ENCODE measurements at regions not wholly inside any gene's neighbourhood (a gene's known extent, or its start where the extent isn't known, plus 50 kb on each side); places are given as distances from the start of the nearest gene placed in this dataset.

DNA sequence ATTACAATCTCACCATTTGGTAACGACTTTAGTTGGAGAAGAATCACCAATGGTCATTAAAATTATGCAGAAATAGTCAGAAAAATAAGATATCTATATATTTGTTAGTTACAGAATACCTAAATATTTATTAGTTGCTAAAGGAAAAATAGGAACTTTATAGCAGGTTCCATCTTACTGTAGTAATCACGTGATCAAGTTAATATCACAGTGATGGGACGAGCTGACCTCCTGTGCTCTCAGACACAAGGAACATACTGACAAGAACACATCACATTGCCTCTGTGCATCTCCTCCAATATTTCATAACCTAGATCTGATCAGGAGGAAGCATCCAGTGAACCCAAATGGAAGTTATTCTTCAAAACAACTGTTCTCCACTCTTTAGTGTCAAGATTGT is 215.3 kb downstream of the GALR1 start:
- Histone ChIP-seq H3K27me3 (no peaks in the 10 kb centered on the region), H3K4me3 (no peak overlapping the region), H3K36me3 (no peaks in the 10 kb centered on the region), H3K4me1 (no peaks in the 10 kb centered on the region), H3K27ac (no peak overlapping the region), H3K9me3 (no peaks in the 10 kb centered on the region)
- intact Hi-C loops (cut with DNase I; ENCODE audit: low total_unique reads): no loop called here
- TF ChIP-seq, protein P1, sequence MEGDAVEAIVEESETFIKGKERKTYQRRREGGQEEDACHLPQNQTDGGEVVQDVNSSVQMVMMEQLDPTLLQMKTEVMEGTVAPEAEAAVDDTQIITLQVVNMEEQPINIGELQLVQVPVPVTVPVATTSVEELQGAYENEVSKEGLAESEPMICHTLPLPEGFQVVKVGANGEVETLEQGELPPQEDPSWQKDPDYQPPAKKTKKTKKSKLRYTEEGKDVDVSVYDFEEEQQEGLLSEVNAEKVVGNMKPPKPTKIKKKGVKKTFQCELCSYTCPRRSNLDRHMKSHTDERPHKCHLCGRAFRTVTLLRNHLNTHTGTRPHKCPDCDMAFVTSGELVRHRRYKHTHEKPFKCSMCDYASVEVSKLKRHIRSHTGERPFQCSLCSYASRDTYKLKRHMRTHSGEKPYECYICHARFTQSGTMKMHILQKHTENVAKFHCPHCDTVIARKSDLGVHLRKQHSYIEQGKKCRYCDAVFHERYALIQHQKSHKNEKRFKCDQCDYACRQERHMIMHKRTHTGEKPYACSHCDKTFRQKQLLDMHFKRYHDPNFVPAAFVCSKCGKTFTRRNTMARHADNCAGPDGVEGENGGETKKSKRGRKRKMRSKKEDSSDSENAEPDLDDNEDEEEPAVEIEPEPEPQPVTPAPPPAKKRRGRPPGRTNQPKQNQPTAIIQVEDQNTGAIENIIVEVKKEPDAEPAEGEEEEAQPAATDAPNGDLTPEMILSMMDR (IDR thresholded peaks at IDR 0.05): no peak
- DNase-seq: no peak

DNA sequence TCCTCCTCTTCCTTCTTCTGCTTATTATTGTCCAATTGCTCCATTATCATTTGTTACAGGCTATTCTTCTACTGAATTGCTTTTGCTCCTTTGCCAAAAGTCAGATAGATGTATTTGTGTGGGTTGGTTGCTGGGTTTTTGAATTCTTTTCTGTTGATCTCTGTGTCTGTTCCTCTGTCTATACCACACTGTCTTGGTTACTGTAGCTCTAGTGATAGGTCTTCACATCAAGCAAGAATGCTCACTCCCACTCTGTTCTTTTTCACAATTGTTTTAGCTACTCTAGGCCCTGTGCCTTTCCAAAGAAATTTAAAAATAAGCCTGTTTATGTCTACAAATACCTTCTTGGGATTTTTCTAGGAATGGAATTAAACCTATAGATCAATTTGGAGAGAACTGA is 217.2 kb downstream of the GALR1 start:
- Histone ChIP-seq H3K27me3 (no peaks in the 10 kb centered on the region), H3K27ac (no peak overlapping the region), H3K9me3 (no peaks in the 10 kb centered on the region), H3K4me3 (no peak overlapping the region), H3K36me3 (no peaks in the 10 kb centered on the region), H3K4me1 (no peaks in the 10 kb centered on the region)
- no peak for DNase-seq
- TF ChIP-seq, protein P1 (IDR thresholded peaks at IDR 0.05): no peak
- intact Hi-C loops (cut with DNase I; ENCODE audit: low total_unique reads): no loop called here

DNA sequence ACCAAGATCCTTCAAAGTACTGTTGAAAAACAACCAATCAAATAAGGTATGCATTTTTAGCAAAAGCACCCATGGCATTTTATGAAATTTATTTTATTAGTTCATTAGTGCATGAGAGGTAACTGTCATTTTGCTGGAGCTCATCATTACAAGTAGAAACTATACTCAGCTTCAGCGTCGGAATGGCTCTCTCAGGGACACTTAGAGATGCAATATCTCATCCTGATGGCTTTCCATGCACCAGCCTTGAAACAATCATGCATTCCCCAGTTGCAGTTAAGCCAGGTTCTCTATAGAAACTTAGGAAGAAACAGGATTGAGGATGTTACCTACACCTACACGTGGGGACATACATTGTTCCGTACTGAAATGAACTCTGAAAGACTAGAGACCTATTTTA is 219.5 kb downstream of the GALR1 start:
- TF ChIP-seq, protein P1 (IDR thresholded peaks at IDR 0.05): no peak
- no peak overlapping the region for H3K27ac ChIP-seq
- H3K9me3 ChIP-seq: no peaks in the 10 kb centered on the region
- no peaks in the 10 kb centered on the region for H3K27me3 ChIP-seq
- H3K4me3 ChIP-seq: no peak overlapping the region
- intact Hi-C loops (cut with DNase I; ENCODE audit: low total_unique reads): no loop called here
- H3K36me3 ChIP-seq: no peaks in the 10 kb centered on the region
- no peaks in the 10 kb centered on the region for H3K4me1 ChIP-seq
- no peak for DNase-seq

DNA sequence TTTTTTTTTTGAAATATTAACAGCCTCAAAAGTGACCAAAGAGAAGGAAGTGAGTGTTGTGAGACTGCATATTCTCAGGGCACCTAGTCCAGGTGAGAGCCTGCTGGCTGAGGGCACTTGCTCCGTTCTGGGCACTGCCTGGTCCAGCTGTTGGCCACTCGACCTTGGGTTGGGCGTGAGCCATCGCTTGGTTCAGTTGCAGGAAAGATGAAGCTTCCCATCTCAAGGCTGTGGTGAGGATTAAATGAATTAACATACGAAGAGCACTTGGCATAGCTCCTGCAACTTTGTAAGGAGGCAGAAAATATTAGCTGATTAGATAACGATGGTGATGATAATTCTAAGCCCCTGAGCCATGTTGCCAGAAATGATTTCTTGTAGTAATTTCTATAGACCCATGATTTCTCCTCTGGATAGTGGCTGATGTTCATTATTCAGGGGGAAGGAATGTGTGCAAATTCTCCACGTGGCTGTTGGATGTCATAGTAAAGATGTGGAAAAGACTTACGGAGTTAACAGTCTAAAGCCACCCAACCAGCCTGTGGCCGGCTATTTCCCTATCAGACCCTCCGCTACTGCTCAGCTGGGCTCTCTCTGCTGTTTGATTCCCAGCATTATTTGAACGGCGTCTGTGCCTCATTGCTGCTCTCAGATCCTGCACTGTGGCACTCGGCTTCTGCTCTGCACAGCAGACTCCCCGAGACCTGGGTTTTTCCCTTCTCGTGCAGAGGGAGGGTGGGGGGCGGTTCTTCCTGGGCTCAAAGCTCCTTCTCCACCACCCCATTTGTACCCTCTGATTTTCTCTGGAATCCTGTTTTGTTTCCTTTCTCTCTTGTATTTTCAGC is 221.1 kb downstream of the GALR1 start:
- no peaks in the 10 kb centered on the region for H3K9me3 ChIP-seq
- intact Hi-C loops (cut with DNase I; ENCODE audit: low total_unique reads): no loop called here
- DNase-seq: no peak
- H3K36me3 ChIP-seq: no peaks in the 10 kb centered on the region
- no peak overlapping the region for H3K27ac ChIP-seq
- TF ChIP-seq, protein P1 (IDR thresholded peaks at IDR 0.05): no peak
- no peaks in the 10 kb centered on the region for H3K27me3 ChIP-seq
- H3K4me3 ChIP-seq: no peak overlapping the region
- H3K4me1 ChIP-seq: no peaks in the 10 kb centered on the region

DNA sequence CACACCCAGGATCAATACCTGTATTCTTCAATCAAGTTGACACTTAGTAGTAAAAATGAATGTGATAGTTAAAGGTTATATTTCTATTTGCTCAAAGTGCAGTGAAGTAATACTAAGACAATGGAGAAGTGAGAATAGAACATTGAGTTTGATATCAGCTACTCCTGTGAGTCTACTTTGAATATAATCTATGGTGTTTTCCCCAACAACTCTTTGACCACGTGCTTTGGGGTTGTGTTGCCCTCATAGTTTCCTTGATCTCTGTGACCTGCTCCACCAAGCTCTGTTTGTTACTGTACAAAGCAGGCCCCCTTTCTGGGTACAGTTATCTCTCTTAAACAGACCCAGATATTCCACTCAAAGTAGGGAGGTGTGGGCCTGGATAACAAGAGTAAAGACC is 222.9 kb downstream of the GALR1 start:
- no peaks in the 10 kb centered on the region for H3K36me3 ChIP-seq
- H3K4me3 ChIP-seq: no peak overlapping the region
- H3K27ac ChIP-seq: no peak overlapping the region
- TF ChIP-seq, protein P1 (IDR thresholded peaks at IDR 0.05): no peak
- H3K9me3 ChIP-seq: no peaks in the 10 kb centered on the region
- no peak for DNase-seq
- intact Hi-C loops (cut with DNase I; ENCODE audit: low total_unique reads): no loop called here
- H3K4me1 ChIP-seq: no peaks in the 10 kb centered on the region
- no peaks in the 10 kb centered on the region for H3K27me3 ChIP-seq
